SHP77 (cell line): ENCODE measurements at regions not wholly inside any gene's neighbourhood (a gene's known extent, or its start where the extent isn't known, plus 50 kb on each side); places are given as distances from the start of the nearest gene placed in this dataset.

ENCODE experiments used
- DNase-seq, 2 experiments: peaks; one replicate each; lab custom pipeline; 2025; lab: John Stamatoyannopoulos, UW

DNA sequence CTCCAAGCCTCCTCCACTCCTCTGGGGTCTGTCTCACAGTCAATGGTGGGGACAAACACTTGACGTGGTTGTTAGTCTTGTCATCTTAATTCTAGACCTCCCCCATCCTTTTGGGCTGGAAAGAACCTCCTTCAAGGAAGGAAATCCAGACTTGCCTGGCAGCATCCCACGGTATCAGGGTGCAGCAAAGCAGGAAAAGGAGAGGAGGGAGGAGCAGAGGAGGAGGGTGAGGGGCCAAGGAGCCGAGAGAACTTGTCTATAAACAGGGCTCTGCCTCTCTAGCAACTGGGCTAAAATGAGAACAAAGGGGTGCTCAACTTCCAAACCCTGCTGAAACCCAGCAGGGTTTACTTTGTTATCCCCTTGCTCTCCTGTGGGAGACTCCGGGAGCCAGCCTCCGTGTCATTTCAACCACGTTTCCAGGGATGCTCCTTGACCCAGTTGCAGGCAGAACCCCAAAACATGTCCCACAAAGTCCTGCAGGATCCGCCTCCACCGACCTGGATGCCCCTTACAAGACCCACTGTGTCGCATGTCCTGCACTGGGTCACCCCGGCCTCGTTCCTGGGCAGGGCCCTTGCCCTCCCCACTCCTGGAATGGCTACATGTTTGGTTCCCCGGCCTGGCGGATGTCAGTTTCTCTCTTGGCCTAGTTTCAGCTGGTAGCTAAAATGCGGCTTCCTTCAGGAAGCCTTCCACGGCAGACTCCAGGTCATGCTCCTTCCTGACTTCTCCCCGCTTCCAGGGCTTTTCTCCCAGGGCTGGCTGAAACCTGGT lies 69.7 kb upstream of the MGMT start:
- DNase-seq = no peak

DNA sequence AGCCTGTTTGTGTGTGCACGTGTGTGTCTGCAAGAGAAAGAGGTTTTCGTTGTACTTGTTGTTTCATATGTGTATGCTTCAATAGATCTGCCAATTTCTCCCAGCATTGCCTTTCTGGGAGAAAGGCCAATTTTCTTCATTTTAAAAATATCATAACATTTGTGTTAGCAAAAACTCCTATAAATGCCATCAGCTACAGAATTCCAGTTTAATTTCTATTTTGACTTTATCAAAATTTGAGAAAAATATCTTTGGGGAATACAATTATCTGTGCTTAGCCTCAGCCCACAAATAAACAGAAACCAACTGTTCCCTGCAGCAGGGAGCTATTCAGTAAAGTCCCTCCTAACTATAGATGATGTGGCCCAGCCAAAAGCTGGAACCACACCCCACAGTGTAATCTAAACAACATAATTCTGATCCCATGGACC lies 68.3 kb upstream of the MGMT start:
- no peak for DNase-seq

DNA sequence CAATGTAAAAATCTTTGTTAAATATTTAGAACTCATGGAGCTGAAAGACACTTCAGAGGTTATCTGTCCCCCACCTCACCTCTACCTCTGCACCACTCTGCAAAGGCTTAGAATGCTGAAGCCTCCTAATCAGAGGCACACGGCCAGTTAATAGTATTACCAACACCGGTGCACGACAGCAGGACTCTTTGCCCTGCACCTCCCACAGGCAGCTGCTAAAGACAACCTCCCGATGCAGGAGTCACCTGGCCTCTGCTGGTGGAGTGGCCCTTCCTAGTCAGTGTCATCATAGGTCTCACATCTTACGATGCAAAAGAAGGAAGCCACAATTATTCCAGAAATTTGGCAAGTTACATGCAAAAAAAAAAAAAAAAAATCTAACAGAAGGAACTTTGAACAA lies 66.6 kb upstream of the MGMT start:
- no peak for DNase-seq

DNA sequence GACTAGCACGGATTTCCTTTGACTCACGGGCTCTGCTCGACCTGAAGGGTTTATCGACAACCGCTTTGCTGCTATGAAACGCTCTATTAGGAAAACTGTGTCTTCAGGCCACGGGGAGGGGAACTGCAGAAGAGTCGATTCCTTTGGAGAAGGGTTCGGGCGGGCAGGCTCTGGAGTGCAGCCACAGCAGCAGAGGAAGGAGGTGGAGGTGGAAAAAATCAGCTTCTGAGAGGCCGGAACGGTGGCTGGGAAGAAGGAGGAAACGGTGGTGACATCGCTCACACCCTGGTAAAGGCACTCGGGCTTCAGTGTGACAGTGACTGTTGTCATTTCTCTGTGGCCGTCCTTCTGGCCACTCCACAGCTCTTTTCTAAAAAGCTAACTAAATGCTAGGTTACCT lies 64.6 kb upstream of the MGMT start:
- no peak for DNase-seq

DNA sequence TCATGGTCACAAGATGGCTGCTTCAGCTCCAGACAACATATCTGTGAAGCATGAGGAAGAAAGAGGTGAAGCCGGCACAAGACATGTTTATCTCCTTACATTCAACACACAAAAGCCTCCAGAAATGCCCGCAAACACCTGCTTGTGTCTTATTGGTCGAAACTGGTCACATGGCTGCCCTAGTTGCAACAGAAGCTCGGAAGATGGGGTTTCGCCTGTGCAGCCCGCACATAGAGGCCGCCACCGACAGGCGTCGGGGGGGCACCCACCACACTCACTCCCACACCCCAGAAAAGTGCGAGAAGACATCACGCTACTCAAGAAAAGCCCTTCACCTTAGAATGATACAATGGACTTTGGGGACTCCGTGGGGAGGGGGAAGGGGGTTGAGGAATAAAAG lies 63.0 kb upstream of the MGMT start:
- DNase-seq = no peak

DNA sequence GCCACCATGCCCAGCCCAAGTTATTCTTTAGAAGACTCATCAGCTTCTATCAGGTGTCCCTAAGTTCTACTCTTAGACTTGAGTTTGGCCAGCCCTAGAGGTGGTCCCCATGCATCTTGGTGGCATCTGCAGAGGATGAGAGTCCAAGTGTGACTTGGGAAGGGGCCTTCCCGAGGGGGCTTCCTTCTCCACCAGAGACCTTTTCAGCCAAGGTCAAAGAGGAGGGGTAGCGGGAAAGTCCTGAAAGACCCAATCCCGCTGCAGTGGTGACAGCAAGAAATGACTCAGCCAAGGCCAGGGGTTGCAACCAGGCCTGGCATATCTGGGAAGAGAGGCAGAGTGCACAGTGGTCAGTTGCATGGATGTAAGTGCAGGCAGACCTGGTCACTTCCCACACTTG lies 61.7 kb upstream of the MGMT start:
- no peak for DNase-seq

DNA sequence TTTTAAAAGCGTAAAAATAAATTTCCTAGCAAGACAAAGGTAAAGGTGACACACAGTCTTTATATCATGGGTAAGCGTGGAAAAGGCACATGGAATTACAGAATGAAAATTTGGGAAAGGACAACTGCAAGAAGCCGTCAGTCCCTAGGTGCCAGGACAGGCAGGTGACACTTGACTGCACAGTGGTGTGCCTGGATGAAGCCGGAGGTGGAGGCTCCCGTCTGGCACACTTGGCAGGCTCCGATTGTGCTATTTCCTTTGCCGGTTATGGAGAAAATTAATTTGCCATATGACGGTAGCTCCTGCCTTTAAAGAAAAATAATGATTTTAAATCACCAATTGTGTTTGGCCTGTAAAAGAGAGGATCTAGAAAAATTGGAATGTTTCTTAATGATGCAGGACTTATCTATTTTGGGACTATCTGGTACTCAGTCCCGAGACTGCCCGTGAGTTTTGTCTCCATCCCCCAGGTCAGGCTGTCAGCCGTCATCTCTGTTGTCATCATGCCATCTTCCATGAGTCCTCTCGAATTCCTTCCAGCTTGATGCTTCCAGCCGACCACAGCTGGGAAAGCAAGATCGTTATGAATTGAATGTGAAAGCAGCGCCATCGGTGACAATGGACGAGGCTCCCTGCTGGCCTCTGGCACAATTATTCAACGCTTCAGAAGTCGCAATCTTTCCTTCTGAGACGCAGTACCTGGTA lies 56.2 kb upstream of the MGMT start:
- no peak for DNase-seq

DNA sequence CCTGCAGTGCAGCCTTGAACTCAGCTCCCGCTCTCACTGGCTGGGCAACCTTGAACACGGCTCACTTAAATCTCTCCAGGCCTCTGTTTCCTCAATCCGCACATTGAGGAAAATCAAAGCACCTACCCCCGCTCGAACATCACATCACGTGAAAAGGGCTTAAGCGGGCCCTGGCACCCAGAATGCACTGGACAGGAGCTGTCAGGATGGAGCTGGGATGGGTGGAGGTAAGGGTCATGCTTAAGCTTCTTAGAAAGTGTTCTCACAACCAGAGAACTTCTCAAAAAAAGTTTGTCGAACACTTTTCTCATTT lies 55.7 kb upstream of the MGMT start:
- no peak for DNase-seq

DNA sequence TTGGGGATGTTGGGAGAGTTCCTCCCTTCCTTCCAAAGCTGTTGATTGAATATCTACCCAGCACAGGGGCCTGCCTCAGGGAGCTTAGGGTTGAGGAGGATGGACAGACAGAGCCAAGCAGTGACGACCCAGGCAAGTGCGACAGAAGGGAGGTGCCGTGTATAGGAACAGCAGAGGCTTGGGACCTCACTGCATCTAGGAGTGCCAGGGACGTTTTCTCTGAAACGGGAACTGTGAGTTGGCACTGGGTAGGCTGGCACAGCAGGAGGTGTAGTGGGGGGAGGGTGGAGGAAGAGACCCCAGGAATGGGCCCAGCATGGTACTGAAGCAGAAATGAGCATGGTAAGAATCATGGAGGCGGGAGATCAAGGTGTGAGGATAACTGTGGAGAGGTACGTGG lies 55.3 kb upstream of the MGMT start:
- no peak for DNase-seq

DNA sequence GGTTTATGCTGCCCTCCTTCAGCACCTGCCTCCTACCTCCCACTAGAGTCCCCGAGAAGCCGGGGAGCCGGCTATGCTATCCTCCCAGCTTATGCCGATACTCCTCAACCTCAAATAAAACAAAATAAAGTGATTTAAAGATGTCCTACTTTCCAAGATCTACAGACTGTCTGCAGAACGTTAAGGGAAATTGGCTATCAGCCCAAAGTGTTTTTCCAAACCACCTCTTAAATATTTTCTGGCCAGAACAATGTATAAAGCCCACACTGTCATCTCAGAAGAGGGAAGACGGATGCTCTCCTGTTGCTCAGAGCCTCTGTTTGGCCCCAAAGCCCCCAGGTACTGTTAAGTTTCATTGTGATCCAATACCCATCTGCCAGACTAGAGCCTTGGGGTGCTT lies 54.0 kb upstream of the MGMT start:
- DNase-seq = no peak

DNA sequence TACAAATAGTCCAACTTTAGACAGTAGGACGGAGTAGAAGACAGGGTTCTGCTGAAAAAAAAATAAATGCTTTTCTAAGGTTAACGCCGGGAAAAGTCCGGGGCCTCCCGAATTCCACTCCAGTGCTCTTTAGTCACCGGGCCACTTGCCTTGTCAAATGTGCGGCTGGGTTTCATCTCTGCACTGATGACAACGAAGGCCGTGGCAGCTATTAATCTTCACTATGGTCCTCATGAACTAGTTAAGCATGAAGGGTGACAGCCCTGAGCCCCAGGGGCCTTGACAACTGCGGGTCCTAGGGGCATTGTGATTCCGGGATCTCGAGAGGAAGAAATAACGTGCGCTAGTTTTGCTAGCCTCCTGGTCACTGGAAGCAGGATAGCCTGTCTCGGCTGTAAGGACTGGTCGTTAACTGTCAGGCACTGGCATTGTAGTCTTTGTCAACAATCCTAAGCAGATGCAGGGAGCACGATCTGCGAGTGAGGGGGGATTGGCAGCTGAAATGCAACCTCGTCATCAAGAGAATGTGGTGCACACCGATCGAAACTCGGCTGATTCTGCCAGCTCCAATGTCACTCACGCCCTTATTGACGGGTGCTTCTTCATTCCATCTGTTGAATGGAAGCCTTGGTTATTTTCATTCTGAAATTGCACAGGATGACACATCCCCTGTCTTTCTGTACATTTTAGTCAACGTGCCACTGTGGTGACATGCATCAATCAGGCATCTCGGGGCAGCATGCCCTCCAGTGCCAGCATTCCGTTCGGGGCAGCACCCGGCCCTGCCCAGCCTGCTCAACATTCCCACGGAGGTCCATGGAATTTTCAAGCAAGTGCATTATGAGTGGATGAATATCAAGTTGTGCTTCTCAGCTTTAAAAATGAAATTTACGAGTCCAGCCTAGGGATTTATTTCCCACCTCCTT lies 51.6 kb upstream of the MGMT start:
- DNase-seq = no peak

DNA sequence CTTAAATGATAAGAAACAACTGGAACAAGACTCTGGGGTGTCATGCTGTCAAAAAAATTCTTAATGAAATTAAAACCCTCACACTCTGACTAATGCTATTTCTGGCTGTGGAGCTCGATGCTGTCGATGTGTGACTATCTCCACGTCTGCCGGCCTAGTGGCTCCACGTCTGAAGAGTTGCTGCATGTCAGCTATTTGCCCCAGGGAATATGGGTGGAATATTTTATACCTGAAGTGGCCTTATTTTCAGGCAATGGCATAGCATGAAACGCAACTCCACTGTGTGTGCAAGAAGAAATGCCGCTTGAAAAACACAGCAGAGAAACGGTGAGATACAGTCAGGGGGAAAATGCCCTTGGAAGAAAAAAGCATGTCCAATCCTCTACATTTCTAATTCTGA lies 50.9 kb upstream of the MGMT start:
- DNase-seq = no peak

DNA sequence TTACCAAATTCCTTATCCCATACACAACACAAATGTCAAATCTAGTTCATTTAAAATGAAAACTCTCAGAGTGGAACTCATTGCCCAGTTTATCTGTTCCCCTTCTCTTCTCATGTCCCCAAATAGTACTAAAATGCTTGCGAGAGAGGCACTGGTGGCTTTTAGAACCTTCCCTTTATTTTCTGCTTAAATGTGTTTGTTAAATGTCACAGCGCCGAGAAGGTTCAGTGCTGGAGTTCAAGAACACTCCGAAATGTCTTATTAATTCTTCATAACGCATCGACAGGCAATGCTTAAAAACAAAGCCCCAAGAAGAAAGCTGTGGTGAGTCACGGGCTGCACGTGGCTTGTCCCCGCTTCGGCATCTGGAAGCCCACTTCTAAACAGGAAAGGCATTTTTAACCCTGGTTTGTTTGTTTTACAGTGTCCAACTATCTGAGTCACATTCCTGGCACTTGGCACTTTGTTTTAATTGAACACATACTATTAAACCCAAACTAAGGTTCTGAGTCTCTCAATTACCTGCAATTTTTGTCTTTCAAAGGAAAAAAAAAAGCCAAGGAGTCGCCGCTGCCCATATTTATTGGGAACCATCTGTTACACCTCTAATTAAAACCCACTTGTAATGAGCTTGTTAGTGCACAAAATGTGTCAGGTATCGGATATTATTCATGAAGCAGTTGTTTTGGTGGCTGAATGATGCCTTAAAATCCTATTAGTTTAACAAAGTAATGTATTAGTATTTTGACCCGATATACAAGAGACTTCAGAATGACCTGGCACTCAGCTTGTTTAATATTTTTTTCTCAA lies 49.9 kb upstream of the MGMT start:
- DNase-seq = no peak
